ENCODE measurements at regions not wholly inside any gene's neighbourhood (a gene's known extent, or its start where the extent isn't known, plus 50 kb on each side); places are given as distances from the start of the nearest gene placed in this dataset.
"Not testable (repeated sequence)": the region's sequence is repeated elsewhere in the genome, so short reads cannot be mapped to it uniquely, and the experiment has no call there.

GRCh38 chr1:48070396-48070750 lies 73.2 kb upstream of the TRABD2B start:
- Histone ChIP-seq H3K9ac (ENCODE audit: low read depth in 1 of 2, low read length in 2 of 2) (no peak overlapping the region), H3K27me3 (ENCODE audit: control insufficient read depth in 1 of 2, insufficient read depth in 2 of 2, low read length in 2 of 2) (no peaks in the 10 kb centered on the region), H3K36me3 (ENCODE audit: control insufficient read depth in 1 of 2, insufficient read depth in 2 of 2, low read length in 2 of 2) (no peaks in the 10 kb centered on the region), H3K27ac (ENCODE audit: low read depth, low read length) (no peak overlapping the region), H3K4me3 (ENCODE audit: low read depth in 1 of 2, low read length in 2 of 2) (no peak overlapping the region), H3K4me1 (ENCODE audit: control insufficient read depth in 1 of 2, insufficient read depth in 2 of 2, low read length in 2 of 2) (peaks cover 13 to 14% of the 10 kb centered on the region in 2 donors), H3K9me3 (ENCODE audit: control insufficient read depth in 1 of 2, low read length in 2 of 2) (peaks cover 4 to 9% of the 10 kb centered on the region in 2 donors)

- Histone ChIP-seq H3K27ac (ENCODE audit: low read depth, low read length) (no peak overlapping the region), H3K9me3 (ENCODE audit: control insufficient read depth in 1 of 2, low read length in 2 of 2) (peaks cover 2 to 5% of the 10 kb centered on the region in 2 donors), H3K4me1 (ENCODE audit: control insufficient read depth in 1 of 2, insufficient read depth in 2 of 2, low read length in 2 of 2) (peaks cover 13 to 14% of the 10 kb centered on the region in 2 donors), H3K9ac (ENCODE audit: low read depth in 1 of 2, low read length in 2 of 2) (no peak overlapping the region), H3K36me3 (ENCODE audit: control insufficient read depth in 1 of 2, insufficient read depth in 2 of 2, low read length in 2 of 2) (no peaks in the 10 kb centered on the region), H3K27me3 (ENCODE audit: control insufficient read depth in 1 of 2, insufficient read depth in 2 of 2, low read length in 2 of 2) (no peaks in the 10 kb centered on the region), H3K4me3 (ENCODE audit: low read depth in 1 of 2, low read length in 2 of 2) (no peak overlapping the region)
Measured at GRCh38 chr1:48069662-48070395, 72.6 kb upstream of the TRABD2B start.

GRCh38 chr1:48068206-48068605 lies 71.0 kb upstream of the TRABD2B start:
- no peak overlapping the region for H3K27ac ChIP-seq (ENCODE audit: low read depth, low read length)
- H3K4me1 ChIP-seq (ENCODE audit: control insufficient read depth in 1 of 2, insufficient read depth in 2 of 2, low read length in 2 of 2): peaks cover 13 to 14% of the 10 kb centered on the region in 2 donors
- no peak overlapping the region for H3K4me3 ChIP-seq (ENCODE audit: low read depth in 1 of 2, low read length in 2 of 2)
- no peaks in the 10 kb centered on the region for H3K27me3 ChIP-seq (ENCODE audit: control insufficient read depth in 1 of 2, insufficient read depth in 2 of 2, low read length in 2 of 2)
- no peaks in the 10 kb centered on the region for H3K36me3 ChIP-seq (ENCODE audit: control insufficient read depth in 1 of 2, insufficient read depth in 2 of 2, low read length in 2 of 2)
- no peak overlapping the region for H3K9ac ChIP-seq (ENCODE audit: low read depth in 1 of 2, low read length in 2 of 2)
- no peaks in the 10 kb centered on the region for H3K9me3 ChIP-seq (ENCODE audit: control insufficient read depth in 1 of 2, low read length in 2 of 2)

- no peak overlapping the region for H3K9ac ChIP-seq (ENCODE audit: low read depth in 1 of 2, low read length in 2 of 2)
Measured at GRCh38 chr1:48066936-48067335, 69.8 kb upstream of the TRABD2B start.

GRCh38 chr1:48064693-48065092 lies 67.5 kb upstream of the TRABD2B start:
- H3K4me3 ChIP-seq (ENCODE audit: low read depth in 1 of 2, low read length in 2 of 2); H3K9me3 ChIP-seq (ENCODE audit: control insufficient read depth in 1 of 2, low read length in 2 of 2); H3K27me3 ChIP-seq (ENCODE audit: control insufficient read depth in 1 of 2, insufficient read depth in 2 of 2, low read length in 2 of 2); H3K36me3 ChIP-seq (ENCODE audit: control insufficient read depth in 1 of 2, insufficient read depth in 2 of 2, low read length in 2 of 2); H3K9ac ChIP-seq (ENCODE audit: low read depth in 1 of 2, low read length in 2 of 2); H3K27ac ChIP-seq (ENCODE audit: low read depth, low read length): not testable (repeated sequence)
- H3K4me1 ChIP-seq (ENCODE audit: control insufficient read depth in 1 of 2, insufficient read depth in 2 of 2, low read length in 2 of 2): peaks cover 18 to 21% of the 10 kb centered on the region in 2 donors

More at GRCh38 chr1:48066936-48067335, 69.8 kb upstream of the TRABD2B start:
- no peak overlapping the region for H3K4me3 ChIP-seq (ENCODE audit: low read depth in 1 of 2, low read length in 2 of 2)
- H3K4me1 ChIP-seq (ENCODE audit: control insufficient read depth in 1 of 2, insufficient read depth in 2 of 2, low read length in 2 of 2): peaks cover 15 to 19% of the 10 kb centered on the region in 2 donors
- no peak overlapping the region for H3K27ac ChIP-seq (ENCODE audit: low read depth, low read length)
- H3K27me3 ChIP-seq (ENCODE audit: control insufficient read depth in 1 of 2, insufficient read depth in 2 of 2, low read length in 2 of 2): no peaks in the 10 kb centered on the region
- no peaks in the 10 kb centered on the region for H3K36me3 ChIP-seq (ENCODE audit: control insufficient read depth in 1 of 2, insufficient read depth in 2 of 2, low read length in 2 of 2)
- no peaks in the 10 kb centered on the region for H3K9me3 ChIP-seq (ENCODE audit: control insufficient read depth in 1 of 2, low read length in 2 of 2)

GRCh38 chr1:48062353-48062752 lies 65.2 kb upstream of the TRABD2B start:
- H3K4me3 ChIP-seq (ENCODE audit: low read depth in 1 of 2, low read length in 2 of 2): no peak overlapping the region
- no peak overlapping the region for H3K9ac ChIP-seq (ENCODE audit: low read depth in 1 of 2, low read length in 2 of 2)
- H3K36me3 ChIP-seq (ENCODE audit: control insufficient read depth in 1 of 2, insufficient read depth in 2 of 2, low read length in 2 of 2): no peaks in the 10 kb centered on the region
- no peak overlapping the region for H3K27ac ChIP-seq (ENCODE audit: low read depth, low read length)
- H3K4me1 ChIP-seq (ENCODE audit: control insufficient read depth in 1 of 2, insufficient read depth in 2 of 2, low read length in 2 of 2): peaks cover 18 to 21% of the 10 kb centered on the region in 2 donors
- H3K27me3 ChIP-seq (ENCODE audit: control insufficient read depth in 1 of 2, insufficient read depth in 2 of 2, low read length in 2 of 2): no peaks in the 10 kb centered on the region
- no peaks in the 10 kb centered on the region for H3K9me3 ChIP-seq (ENCODE audit: control insufficient read depth in 1 of 2, low read length in 2 of 2)

GRCh38 chr1:48061162-48062136 lies 64.3 kb upstream of the TRABD2B start:
- Histone ChIP-seq H3K4me1 (ENCODE audit: control insufficient read depth in 1 of 2, insufficient read depth in 2 of 2, low read length in 2 of 2) (peaks cover 12 to 13% of the 10 kb centered on the region in 2 donors), H3K9ac (ENCODE audit: low read depth in 1 of 2, low read length in 2 of 2) (no peak overlapping the region), H3K9me3 (ENCODE audit: control insufficient read depth in 1 of 2, low read length in 2 of 2) (no peaks in the 10 kb centered on the region), H3K4me3 (ENCODE audit: low read depth in 1 of 2, low read length in 2 of 2) (no peak overlapping the region), H3K27ac (ENCODE audit: low read depth, low read length) (no peak overlapping the region), H3K27me3 (ENCODE audit: control insufficient read depth in 1 of 2, insufficient read depth in 2 of 2, low read length in 2 of 2) (no peaks in the 10 kb centered on the region), H3K36me3 (ENCODE audit: control insufficient read depth in 1 of 2, insufficient read depth in 2 of 2, low read length in 2 of 2) (no peaks in the 10 kb centered on the region)

- no peaks in the 10 kb centered on the region for H3K36me3 ChIP-seq (ENCODE audit: control insufficient read depth in 1 of 2, insufficient read depth in 2 of 2, low read length in 2 of 2)
- H3K9me3 ChIP-seq (ENCODE audit: control insufficient read depth in 1 of 2, low read length in 2 of 2): no peaks in the 10 kb centered on the region
- no peaks in the 10 kb centered on the region for H3K27me3 ChIP-seq (ENCODE audit: control insufficient read depth in 1 of 2, insufficient read depth in 2 of 2, low read length in 2 of 2)
- no peak overlapping the region for H3K4me3 ChIP-seq (ENCODE audit: low read depth in 1 of 2, low read length in 2 of 2)
- H3K4me1 ChIP-seq (ENCODE audit: control insufficient read depth in 1 of 2, insufficient read depth in 2 of 2, low read length in 2 of 2): peaks cover 12 to 23% of the 10 kb centered on the region in 2 donors
- H3K27ac ChIP-seq (ENCODE audit: low read depth, low read length): no peak overlapping the region
- H3K9ac ChIP-seq (ENCODE audit: low read depth in 1 of 2, low read length in 2 of 2): no peak overlapping the region
Measured at GRCh38 chr1:48059289-48059688, 62.1 kb upstream of the TRABD2B start.

- no peak overlapping the region for H3K9ac ChIP-seq (ENCODE audit: low read depth in 1 of 2, low read length in 2 of 2)
- no peak overlapping the region for H3K27ac ChIP-seq (ENCODE audit: low read depth, low read length)
- peaks cover 12 to 30% of the 10 kb centered on the region in 2 donors for H3K4me1 ChIP-seq (ENCODE audit: control insufficient read depth in 1 of 2, insufficient read depth in 2 of 2, low read length in 2 of 2)
- H3K9me3 ChIP-seq (ENCODE audit: control insufficient read depth in 1 of 2, low read length in 2 of 2): no peaks in the 10 kb centered on the region
- H3K36me3 ChIP-seq (ENCODE audit: control insufficient read depth in 1 of 2, insufficient read depth in 2 of 2, low read length in 2 of 2): no peaks in the 10 kb centered on the region
- H3K4me3 ChIP-seq (ENCODE audit: low read depth in 1 of 2, low read length in 2 of 2): no peak overlapping the region
- H3K27me3 ChIP-seq (ENCODE audit: control insufficient read depth in 1 of 2, insufficient read depth in 2 of 2, low read length in 2 of 2): no peaks in the 10 kb centered on the region
Measured at GRCh38 chr1:48058135-48059025, 61.2 kb upstream of the TRABD2B start.

Measured in duodenal mucosa (tissue), 2 donors.